Lower leg skin (tissue), 4 donors: ENCODE measurements at regions not wholly inside any gene's neighbourhood (a gene's known extent, or its start where the extent isn't known, plus 50 kb on each side); places are given as distances from the start of the nearest gene placed in this dataset.

Experiments used
- DNase-seq, 2 donors: peaks; one replicate each; pipeline ENCODE4 v3.0.0-alpha.2; 2019; ENCODE audit warnings: low spot score in 2 of 2
- H3K4me3 ChIP-seq: fragments of 200-600 bp; sonication (generic); 2 replicates; pipeline ENCODE4 v1.5.1; 2017; ENCODE audit warnings: mild to moderate bottlenecking, low read depth; ENCODE audit not compliant: poor library complexity, severe bottlenecking
- CTCF ChIP-seq, 3 donors: fragments of 450-650 bp; IDR thresholded peaks; one replicate each; pipeline ENCODE4 v1.5.1; 2016; ENCODE audit warnings: antibody characterized with exemption in 3 of 3, mild to moderate bottlenecking in 3 of 3, moderate library complexity in 2 of 3
- POLR2A ChIP-seq, 2 donors: fragments of 450-650 bp; IDR thresholded peaks; one replicate each; pipeline ENCODE4 v1.6.1; 2016 to 2017; ENCODE audit warnings: antibody characterized with exemption in 2 of 2, mild to moderate bottlenecking in 1 of 2, moderate library complexity in 1 of 2
- WGBS, 2 donors: methylation state at CpG; one replicate each; pipeline ENCODE4 v1.1.5; 2018; 5-methylcytosine and 5-hydroxymethylcytosine counted together
- intact Hi-C: fragments of 100-400 bp; cut with DNase I; formaldehyde crosslinking; loops from one replicate; pipeline ENCODE4 v1.15.0; 2023; ENCODE audit warnings: low total_unique reads

GRCh38 chr11:90840071-90840470 is 617.2 kb upstream of the CHORDC1 start:
- WGBS, 2 donors: 67 to 69% methylated on average over 2 of the region's 2 CpGs
- intact Hi-C loops: no loop called here
- no peak for DNase-seq

GRCh38 chr11:90836031-90836430 is 613.2 kb upstream of the CHORDC1 start:
- no peak for DNase-seq
- 49 to 50% methylated on average over 1 of the region's 1 CpG for WGBS, 2 donors
- H3K4me3 ChIP-seq: no peak overlapping the region
- TF ChIP-seq CTCF (IDR thresholded peaks at IDR 0.05) (no peak), POLR2A (IDR thresholded peaks at IDR 0.05) (no peak)
- intact Hi-C loops: no loop called here

More at GRCh38 chr11:90840071-90840470, 617.2 kb upstream of the CHORDC1 start:
- TF ChIP-seq POLR2A (IDR thresholded peaks at IDR 0.05) (no peak), CTCF (IDR thresholded peaks at IDR 0.05) (no peak)
- no peak overlapping the region for H3K4me3 ChIP-seq

- DNase-seq: no peak
- H3K4me3 ChIP-seq: no peak overlapping the region
- WGBS, 2 donors: 45 to 54% methylated on average over 4 of the region's 4 CpGs
- intact Hi-C loops: no loop called here
- no peak for TF ChIP-seq POLR2A (IDR thresholded peaks at IDR 0.05)
- TF ChIP-seq CTCF (IDR thresholded peaks at IDR 0.05): no peak
These were observed 600.6 kb upstream of the CHORDC1 start for GRCh38 chr11:90823446-90823845.

GRCh38 chr11:90822996-90823395 is 600.1 kb upstream of the CHORDC1 start:
- intact Hi-C loops: no loop called here
- 32 to 35% methylated on average over 5 of the region's 5 CpGs for WGBS, 2 donors
- TF ChIP-seq CTCF (IDR thresholded peaks at IDR 0.05) (no peak), POLR2A (IDR thresholded peaks at IDR 0.05) (no peak)
- no peak for DNase-seq
- no peak overlapping the region for H3K4me3 ChIP-seq

GRCh38 chr11:90818196-90818745 is 595.4 kb upstream of the CHORDC1 start:
- TF ChIP-seq CTCF (IDR thresholded peaks at IDR 0.05): no peak
- TF ChIP-seq POLR2A (IDR thresholded peaks at IDR 0.05): no peak
- 78 to 89% methylated on average over 1 of the region's 1 CpG for whole genome bisulfite sequencing, 2 donors
- no peak overlapping the region for H3K4me3 ChIP-seq
- no peak for DNase-seq
- intact Hi-C loops: no loop called here

GRCh38 chr11:90809581-90809980 is 586.7 kb upstream of the CHORDC1 start:
- 59 to 62% methylated on average over 5 of the region's 5 CpGs for WGBS, 2 donors
- no peak for TF ChIP-seq CTCF (IDR thresholded peaks at IDR 0.05)
- TF ChIP-seq POLR2A (IDR thresholded peaks at IDR 0.05): no peak
- intact Hi-C loops: no loop called here
- no peak overlapping the region for H3K4me3 ChIP-seq
- no peak for DNase-seq
